ENCODE measurements at regions not wholly inside any gene's neighbourhood (a gene's known extent, or its start where the extent isn't known, plus 50 kb on each side); places are given as distances from the start of the nearest gene placed in this dataset.

DNA sequence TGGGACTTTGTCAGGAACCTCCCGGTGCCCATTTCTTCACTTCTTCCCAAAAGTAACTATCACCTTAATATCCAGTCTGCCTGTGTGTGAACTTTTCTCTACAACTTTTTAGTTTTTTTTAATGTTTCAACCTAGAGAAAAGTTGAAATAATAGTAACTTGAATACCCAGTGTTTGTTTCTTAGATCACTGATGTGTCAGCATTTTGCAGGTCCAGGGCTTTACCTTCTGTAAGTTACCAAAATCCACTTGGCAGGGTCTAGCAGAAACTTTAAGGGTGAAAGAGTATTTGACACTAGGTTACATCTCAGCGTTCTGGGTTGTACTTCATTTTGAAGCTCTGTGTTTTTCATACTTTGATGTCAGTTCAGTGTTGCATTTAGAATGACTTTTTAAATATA is 372.7 kb downstream of the ARL4A start:
- Histone ChIP-seq H3K27ac (replicated peaks) (no peak overlapping the region), H3K27me3 (ENCODE audit: insufficient read depth, poor library complexity, severe bottlenecking) (no peaks in the 10 kb centered on the region), H3K4me3 (replicated peaks; ENCODE audit: insufficient read depth, low read length) (no peak overlapping the region)
- no peak for DNase-seq (ENCODE audit: low read depth in 1 of 2, low spot score in 1 of 2)
- TF ChIP-seq REST (IDR thresholded peaks at IDR 0.05; ENCODE audit: insufficient replicate concordance, low read depth) (no peak), CTCF (IDR thresholded peaks at IDR 0.05; ENCODE audit: insufficient read depth, low read length) (no peak), SPI1 (IDR thresholded peaks at IDR 0.05; ENCODE audit: borderline replicate concordance, low read depth) (no peak), POLR2AphosphoS5 (IDR thresholded peaks at IDR 0.05; ENCODE audit: low read depth) (no peak), GABPA (IDR thresholded peaks at IDR 0.05; ENCODE audit: low read depth) (no peak)

GRCh38 chr7:13061115-13061514 is 373.7 kb downstream of the ARL4A start:
- DNase-seq (ENCODE audit: low read depth in 1 of 2, low spot score in 1 of 2), result no peak
- Histone ChIP-seq H3K4me3 (replicated peaks; ENCODE audit: insufficient read depth, low read length) (no peak overlapping the region), H3K27ac (replicated peaks) (no peak overlapping the region), H3K27me3 (ENCODE audit: insufficient read depth, poor library complexity, severe bottlenecking) (no peaks in the 10 kb centered on the region)
- TF ChIP-seq GABPA (IDR thresholded peaks at IDR 0.05; ENCODE audit: low read depth), result no peak
- no peak for TF ChIP-seq SPI1 (IDR thresholded peaks at IDR 0.05; ENCODE audit: borderline replicate concordance, low read depth)
- TF ChIP-seq POLR2AphosphoS5 (IDR thresholded peaks at IDR 0.05; ENCODE audit: low read depth), result no peak
- TF ChIP-seq REST (IDR thresholded peaks at IDR 0.05; ENCODE audit: insufficient replicate concordance, low read depth), result no peak
- no peak for TF ChIP-seq CTCF (IDR thresholded peaks at IDR 0.05; ENCODE audit: insufficient read depth, low read length)

- TF ChIP-seq REST (IDR thresholded peaks at IDR 0.05; ENCODE audit: insufficient replicate concordance, low read depth) (no peak), SPI1 (IDR thresholded peaks at IDR 0.05; ENCODE audit: borderline replicate concordance, low read depth) (no peak), POLR2AphosphoS5 (IDR thresholded peaks at IDR 0.05; ENCODE audit: low read depth) (no peak), CTCF (IDR thresholded peaks at IDR 0.05; ENCODE audit: insufficient read depth, low read length) (no peak), GABPA (IDR thresholded peaks at IDR 0.05; ENCODE audit: low read depth) (no peak)
- H3K27ac ChIP-seq (replicated peaks), result no peak overlapping the region
- no peaks in the 10 kb centered on the region for H3K27me3 ChIP-seq (ENCODE audit: insufficient read depth, poor library complexity, severe bottlenecking)
- no peak overlapping the region for H3K4me3 ChIP-seq (replicated peaks; ENCODE audit: insufficient read depth, low read length)
- DNase-seq (ENCODE audit: low read depth in 1 of 2, low spot score in 1 of 2), result no peak
These were observed 375.2 kb downstream of the ARL4A start for GRCh38 chr7:13062631-13063030.
